Breast epithelium (tissue), 3 donors: ENCODE measurements at regions not wholly inside any gene's neighbourhood (a gene's known extent, or its start where the extent isn't known, plus 50 kb on each side); places are given as distances from the start of the nearest gene placed in this dataset.

Source experiments
- POLR2A ChIP-seq: fragments of 450-650 bp; IDR thresholded peaks from one replicate; pipeline ENCODE4 v1.6.1; 2016; ENCODE audit warnings: antibody characterized with exemption, mild to moderate bottlenecking, moderate library complexity
- POLR2AphosphoS5 ChIP-seq, 3 donors: sonication (generic); formaldehyde crosslinking; IDR thresholded peaks; one replicate each; pipeline ENCODE4 v1.6.1; 2017; ENCODE audit warnings: antibody characterized with exemption in 3 of 3
- TF ChIP-seq, protein P1 (sequence below), 3 donors: fragments of 450-650 bp; IDR thresholded peaks; one replicate each; pipeline ENCODE4 v1.5.1; 2016 to 2017; ENCODE audit warnings: antibody characterized with exemption in 3 of 3, mild to moderate bottlenecking in 3 of 3, moderate library complexity in 3 of 3

DNA sequence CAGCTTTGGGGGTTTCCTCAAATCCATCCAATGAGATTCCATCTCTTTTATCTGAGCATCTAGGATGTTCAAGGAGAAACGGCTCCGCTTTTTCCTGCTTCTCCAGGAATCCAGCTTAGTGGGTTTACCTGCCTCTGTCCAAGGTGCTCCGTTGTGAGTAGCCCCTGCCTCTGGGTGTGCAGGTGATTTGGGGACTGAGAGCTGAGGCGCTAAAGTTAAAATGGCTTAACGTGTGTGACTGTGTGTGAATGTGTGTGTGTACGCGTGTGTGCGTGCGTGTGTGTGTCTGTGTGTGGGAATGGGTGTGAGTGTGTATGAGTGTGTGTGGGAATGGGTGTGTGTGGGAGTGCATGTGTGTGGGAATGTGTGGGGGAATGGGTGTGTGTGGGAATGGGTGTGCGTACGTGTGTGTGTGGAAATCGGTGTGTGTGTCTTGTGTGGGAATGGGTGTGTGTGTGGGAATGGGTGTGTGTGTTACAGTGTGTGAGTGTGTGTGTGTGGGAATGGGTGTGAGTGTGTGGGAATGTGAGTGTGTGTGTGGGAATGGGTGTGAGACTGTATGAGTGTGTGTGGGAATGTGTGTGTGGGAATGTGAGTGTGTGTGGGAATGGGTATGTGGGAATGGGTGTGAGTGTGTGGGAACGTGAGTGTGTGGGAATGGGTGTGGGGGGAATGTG is 90.2 kb upstream of the INSIG1 start:
- TF ChIP-seq POLR2A (no peak), POLR2AphosphoS5 (IDR thresholded peaks at IDR 0.05) (no peak)
- TF ChIP-seq, protein P1, sequence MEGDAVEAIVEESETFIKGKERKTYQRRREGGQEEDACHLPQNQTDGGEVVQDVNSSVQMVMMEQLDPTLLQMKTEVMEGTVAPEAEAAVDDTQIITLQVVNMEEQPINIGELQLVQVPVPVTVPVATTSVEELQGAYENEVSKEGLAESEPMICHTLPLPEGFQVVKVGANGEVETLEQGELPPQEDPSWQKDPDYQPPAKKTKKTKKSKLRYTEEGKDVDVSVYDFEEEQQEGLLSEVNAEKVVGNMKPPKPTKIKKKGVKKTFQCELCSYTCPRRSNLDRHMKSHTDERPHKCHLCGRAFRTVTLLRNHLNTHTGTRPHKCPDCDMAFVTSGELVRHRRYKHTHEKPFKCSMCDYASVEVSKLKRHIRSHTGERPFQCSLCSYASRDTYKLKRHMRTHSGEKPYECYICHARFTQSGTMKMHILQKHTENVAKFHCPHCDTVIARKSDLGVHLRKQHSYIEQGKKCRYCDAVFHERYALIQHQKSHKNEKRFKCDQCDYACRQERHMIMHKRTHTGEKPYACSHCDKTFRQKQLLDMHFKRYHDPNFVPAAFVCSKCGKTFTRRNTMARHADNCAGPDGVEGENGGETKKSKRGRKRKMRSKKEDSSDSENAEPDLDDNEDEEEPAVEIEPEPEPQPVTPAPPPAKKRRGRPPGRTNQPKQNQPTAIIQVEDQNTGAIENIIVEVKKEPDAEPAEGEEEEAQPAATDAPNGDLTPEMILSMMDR (IDR thresholded peaks at IDR 0.05): no peak
